DOHH2 (cell line): ENCODE measurements at regions not wholly inside any gene's neighbourhood (a gene's known extent, or its start where the extent isn't known, plus 50 kb on each side); places are given as distances from the start of the nearest gene placed in this dataset.
A peak's percentile ranks its signal among the peaks of the same experiment; 100 is the strongest.

Experiments
- H3F3A ChIP-seq: fragments of 200-600 bp; sonication (generic), shearing (Covaris generic); 2 replicates; pipeline ENCODE4 v1.6.0; 2016; ENCODE audit warnings: antibody characterized with exemption, mild to moderate bottlenecking; ENCODE audit not compliant: control insufficient read depth, insufficient read depth
- H3K27ac ChIP-seq: fragments of 200-600 bp; sonication (generic); 2 replicates; pipeline ENCODE4 v1.5.1; 2014; ENCODE audit warnings: low read depth, mild to moderate bottlenecking, low read length, moderate library complexity
- H3K27me3 ChIP-seq: fragments of 200-600 bp; sonication (generic); 2 replicates; pipeline ENCODE4 v1.6.1; 2014; ENCODE audit warnings: mild to moderate bottlenecking, low read length, mixed read lengths; ENCODE audit not compliant: control insufficient read depth
- H3K36me3 ChIP-seq: fragments of 200-600 bp; sonication (generic); 2 replicates; pipeline ENCODE4 v1.6.1; 2014; ENCODE audit warnings: mild to moderate bottlenecking, low read length, moderate library complexity, mixed read lengths; ENCODE audit not compliant: control insufficient read depth
- H3K4me1 ChIP-seq: fragments of 200-600 bp; sonication (generic); 2 replicates; pipeline ENCODE4 v1.6.1; 2014; ENCODE audit warnings: mild to moderate bottlenecking, low read length, mixed read lengths; ENCODE audit not compliant: control insufficient read depth
- H3K4me2 ChIP-seq: fragments of 200-600 bp; sonication (generic); 2 replicates; pipeline ENCODE4 v1.6.0; 2014; ENCODE audit warnings: mild to moderate bottlenecking, low read length, moderate library complexity
- H3K4me3 ChIP-seq: fragments of 200-600 bp; sonication (generic); 2 replicates; pipeline ENCODE4 v1.5.1; 2014; ENCODE audit warnings: mild to moderate bottlenecking, low read length, mixed read lengths
- H3K79me2 ChIP-seq: fragments of 200-600 bp; sonication (generic); 2 replicates; pipeline ENCODE4 v1.6.1; 2014; ENCODE audit warnings: mild to moderate bottlenecking, low read length, mixed read lengths; ENCODE audit not compliant: control insufficient read depth
- H3K9me2 ChIP-seq: fragments of 200-600 bp; sonication (generic); replicated peaks from 2 replicates; pipeline ENCODE4 v1.6.1; 2014; ENCODE audit warnings: mild to moderate bottlenecking, low read length, mixed read lengths; ENCODE audit not compliant: control insufficient read depth
- H3K9me3 ChIP-seq: fragments of 200-600 bp; sonication (generic); 2 replicates; pipeline ENCODE4 v1.6.1; 2014; ENCODE audit warnings: antibody characterized with exemption, low read length, mixed read lengths; ENCODE audit not compliant: control insufficient read depth, insufficient read depth
- H4K20me1 ChIP-seq: fragments of 200-600 bp; sonication (generic); 2 replicates; pipeline ENCODE4 v1.6.0; 2014; ENCODE audit warnings: low read depth, mild to moderate bottlenecking, antibody characterized with exemption, low read length, moderate library complexity; ENCODE audit not compliant: control insufficient read depth, insufficient read depth
- EZH2phosphoT487 ChIP-seq: fragments of 200-600 bp; sonication (generic); IDR thresholded peaks from 2 replicates; pipeline ENCODE4 v1.6.1; 2017; ENCODE audit warnings: borderline replicate concordance, mild to moderate bottlenecking, antibody characterized with exemption, low read length, moderate library complexity, mixed read lengths
- TF ChIP-seq, protein P1 (sequence below): fragments of 200-600 bp; sonication (generic); IDR thresholded peaks from one replicate; pipeline ENCODE4 v1.5.1; 2014; ENCODE audit warnings: antibody characterized with exemption, mild to moderate bottlenecking, low read depth, low read length; ENCODE audit not compliant: poor library complexity, severe bottlenecking

- H3K79me2 ChIP-seq, result no peaks in the 10 kb centered on the region
- no peak for TF ChIP-seq EZH2phosphoT487
- TF ChIP-seq, protein P1, sequence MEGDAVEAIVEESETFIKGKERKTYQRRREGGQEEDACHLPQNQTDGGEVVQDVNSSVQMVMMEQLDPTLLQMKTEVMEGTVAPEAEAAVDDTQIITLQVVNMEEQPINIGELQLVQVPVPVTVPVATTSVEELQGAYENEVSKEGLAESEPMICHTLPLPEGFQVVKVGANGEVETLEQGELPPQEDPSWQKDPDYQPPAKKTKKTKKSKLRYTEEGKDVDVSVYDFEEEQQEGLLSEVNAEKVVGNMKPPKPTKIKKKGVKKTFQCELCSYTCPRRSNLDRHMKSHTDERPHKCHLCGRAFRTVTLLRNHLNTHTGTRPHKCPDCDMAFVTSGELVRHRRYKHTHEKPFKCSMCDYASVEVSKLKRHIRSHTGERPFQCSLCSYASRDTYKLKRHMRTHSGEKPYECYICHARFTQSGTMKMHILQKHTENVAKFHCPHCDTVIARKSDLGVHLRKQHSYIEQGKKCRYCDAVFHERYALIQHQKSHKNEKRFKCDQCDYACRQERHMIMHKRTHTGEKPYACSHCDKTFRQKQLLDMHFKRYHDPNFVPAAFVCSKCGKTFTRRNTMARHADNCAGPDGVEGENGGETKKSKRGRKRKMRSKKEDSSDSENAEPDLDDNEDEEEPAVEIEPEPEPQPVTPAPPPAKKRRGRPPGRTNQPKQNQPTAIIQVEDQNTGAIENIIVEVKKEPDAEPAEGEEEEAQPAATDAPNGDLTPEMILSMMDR, result peak; percentile 59
- no peaks in the 10 kb centered on the region for H3K27me3 ChIP-seq
- H3K9me3 ChIP-seq, result no peaks in the 10 kb centered on the region
- H3F3A ChIP-seq, result no peaks in the 10 kb centered on the region
- no peaks in the 10 kb centered on the region for H3K36me3 ChIP-seq
- no peaks in the 10 kb centered on the region for H3K4me1 ChIP-seq
- H3K27ac ChIP-seq, result no peak overlapping the region
- H4K20me1 ChIP-seq, result no peaks in the 10 kb centered on the region
- no peaks in the 10 kb centered on the region for H3K9me2 ChIP-seq
- H3K4me3 ChIP-seq, result no peak overlapping the region
- peak overlapping the region; percentile 28; the same call in 1 of the 2 replicates for H3K4me2 ChIP-seq
Measured at GRCh38 chr3:87167628-87168456, 59.3 kb upstream of the CHMP2B start.

DNA sequence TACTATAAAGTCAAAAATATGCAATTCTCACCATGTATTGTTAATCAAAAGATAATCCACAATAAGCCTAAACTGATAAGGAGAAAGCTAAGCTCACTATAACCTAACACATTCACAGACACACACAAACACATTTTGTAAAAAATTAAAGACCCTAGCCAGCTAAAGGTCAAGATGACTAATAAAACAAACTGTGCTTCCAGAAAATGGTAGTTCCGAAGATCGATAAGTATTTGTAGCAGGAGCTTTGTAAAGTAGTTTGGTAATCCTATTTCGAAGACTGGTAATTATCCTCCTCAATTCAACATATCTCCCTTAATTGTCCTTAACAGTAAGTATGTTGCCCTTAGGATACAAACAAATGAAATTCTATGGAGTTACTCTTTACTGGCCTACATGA, 62.9 kb upstream of the CHMP2B start:
- H4K20me1 ChIP-seq, result no peaks in the 10 kb centered on the region
- no peak overlapping the region for H3K27ac ChIP-seq
- H3K4me3 ChIP-seq, result no peak overlapping the region
- no peaks in the 10 kb centered on the region for H3K9me3 ChIP-seq
- no peaks in the 10 kb centered on the region for H3F3A ChIP-seq
- H3K4me1 ChIP-seq, result no peaks in the 10 kb centered on the region
- H3K4me2 ChIP-seq, result no peak overlapping the region
- H3K36me3 ChIP-seq, result no peaks in the 10 kb centered on the region
- TF ChIP-seq, protein P1, result no peak
- no peak for TF ChIP-seq EZH2phosphoT487
- no peaks in the 10 kb centered on the region for H3K79me2 ChIP-seq
- H3K9me2 ChIP-seq, result no peaks in the 10 kb centered on the region
- no peaks in the 10 kb centered on the region for H3K27me3 ChIP-seq

- Histone ChIP-seq H3K36me3 (no peaks in the 10 kb centered on the region), H3K4me1 (no peaks in the 10 kb centered on the region), H3K79me2 (no peaks in the 10 kb centered on the region), H3F3A (no peaks in the 10 kb centered on the region), H3K9me3 (no peaks in the 10 kb centered on the region), H3K27me3 (no peaks in the 10 kb centered on the region), H3K27ac (no peak overlapping the region), H3K9me2 (no peaks in the 10 kb centered on the region), H4K20me1 (no peaks in the 10 kb centered on the region), H3K4me3 (no peak overlapping the region), H3K4me2 (no peak overlapping the region)
- TF ChIP-seq, protein P1, result no peak
- TF ChIP-seq EZH2phosphoT487, result no peak
Measured at GRCh38 chr3:87161851-87162250, 65.3 kb upstream of the CHMP2B start.
